Endodermal cell (in vitro differentiated cells): ENCODE measurements at regions not wholly inside any gene's neighbourhood (a gene's known extent, or its start where the extent isn't known, plus 50 kb on each side); places are given as distances from the start of the nearest gene placed in this dataset.
"Not testable (repeated sequence)": the region's sequence is repeated elsewhere in the genome, so short reads cannot be mapped to it uniquely, and the experiment has no call there.

Source experiments
- DNase-seq: peaks from one replicate; pipeline ENCODE4 v3.0.0-alpha.2; 2017
- H3K27ac ChIP-seq: 2 replicates; pipeline ENCODE4 v1.5.1; 2013; ENCODE audit warnings: mild to moderate bottlenecking, low read depth, low read length, moderate library complexity
- H3K27me3 ChIP-seq: 2 replicates; pipeline ENCODE4 v1.6.1; 2013; ENCODE audit warnings: mild to moderate bottlenecking, low read length, moderate library complexity; ENCODE audit not compliant: insufficient read depth, control insufficient read depth, poor library complexity, severe bottlenecking
- H3K36me3 ChIP-seq: 2 replicates; pipeline ENCODE4 v1.7.0; 2013; ENCODE audit warnings: mild to moderate bottlenecking, low read length, moderate library complexity; ENCODE audit not compliant: control insufficient read depth, insufficient read depth
- H3K4me1 ChIP-seq: one replicate; pipeline ENCODE4 v1.7.0; 2013; ENCODE audit warnings: low read length; ENCODE audit not compliant: control insufficient read depth, insufficient read depth
- H3K4me3 ChIP-seq: 2 replicates; pipeline ENCODE4 v1.5.1; 2013; ENCODE audit warnings: mild to moderate bottlenecking, low read length, moderate library complexity
- H3K9ac ChIP-seq: 2 replicates; pipeline ENCODE4 v1.6.1; 2013; ENCODE audit warnings: mild to moderate bottlenecking, low read length, moderate library complexity; ENCODE audit not compliant: poor library complexity, severe bottlenecking; ENCODE audit errors: extremely low read depth
- H3K9me3 ChIP-seq: 2 replicates; pipeline ENCODE4 v1.6.1; 2013; ENCODE audit warnings: mild to moderate bottlenecking, low read length, moderate library complexity; ENCODE audit not compliant: control insufficient read depth
- H3K27ac Mint-ChIP-seq: 2 replicates; pipeline ENCODE4 v1.8.0; 2020; ENCODE audit warnings: mixed read lengths
- H3K27me3 Mint-ChIP-seq: 2 replicates; pipeline ENCODE4 v1.8.0; 2021; ENCODE audit warnings: mild to moderate bottlenecking, mixed read lengths; ENCODE audit not compliant: insufficient read depth
- H3K36me3 Mint-ChIP-seq: 2 replicates; pipeline ENCODE4 v1.8.0; 2020; ENCODE audit warnings: low read depth, mixed read lengths
- H3K4me1 Mint-ChIP-seq: 2 replicates; pipeline ENCODE4 v1.8.0; 2020; ENCODE audit warnings: mixed read lengths
- H3K4me3 Mint-ChIP-seq: 2 replicates; pipeline ENCODE4 v1.8.0; 2020; ENCODE audit warnings: mild to moderate bottlenecking, moderate library complexity, mixed read lengths
- H3K9me3 Mint-ChIP-seq: 2 replicates; pipeline ENCODE4 v1.8.0; 2020; ENCODE audit warnings: mild to moderate bottlenecking, mixed read lengths
- WGBS, 2 experiments: methylation state at CpG; one replicate each; pipeline versions ENCODE4 v1.1.5 to v1.1.7; 2013; ENCODE audit warnings: missing lambda C conversion rate in 2 of 2, mixed read lengths in 1 of 2; ENCODE audit not compliant: insufficient coverage in 1 of 2, insufficient read length in 1 of 2; 5-methylcytosine and 5-hydroxymethylcytosine counted together
- TF ChIP-seq, protein P1 (sequence below): fragments of 200-600 bp; sonication (generic); conservative IDR thresholded peaks from 2 replicates; pipeline ENCODE4 v1.5.0; 2021; ENCODE audit warnings: antibody characterized with exemption, mild to moderate bottlenecking

DNA sequence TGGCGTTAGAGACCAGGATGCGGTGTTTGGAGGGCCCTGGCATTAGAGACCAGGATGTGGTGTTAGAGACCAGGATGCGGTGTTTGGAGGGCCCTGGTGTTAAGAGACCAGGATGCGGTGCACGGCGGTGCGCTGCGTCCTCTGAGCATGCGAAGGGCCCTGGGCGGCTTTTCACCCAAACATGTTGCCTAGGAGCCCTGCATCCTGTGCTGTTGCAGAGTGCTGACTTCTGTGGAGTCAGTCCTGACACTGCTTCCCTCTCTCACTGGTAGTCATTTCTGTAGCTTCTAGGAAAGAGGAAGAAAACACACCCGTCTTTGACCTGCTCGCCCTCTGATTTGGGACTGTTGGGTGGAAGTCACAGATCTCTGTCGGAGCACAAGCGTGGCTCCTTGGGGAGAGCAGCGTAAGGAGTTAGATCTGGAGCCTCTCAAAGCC lies 141.2 kb downstream of the LAT start:
- no peaks in the 10 kb centered on the region for H3K4me1 ChIP-seq
- no peaks in the 10 kb centered on the region for H3K9me3 Mint-ChIP-seq
- no peak overlapping the region for H3K27ac Mint-ChIP-seq
- H3K4me3 ChIP-seq, result no peak overlapping the region
- peaks cover 3% of the 10 kb centered on the region for H3K4me1 Mint-ChIP-seq
- no peak overlapping the region for H3K4me3 Mint-ChIP-seq
- WGBS, 2 experiments, result 89 to 91% methylated on average over 12 to 15 of the region's 15 CpGs
- TF ChIP-seq, protein P1, sequence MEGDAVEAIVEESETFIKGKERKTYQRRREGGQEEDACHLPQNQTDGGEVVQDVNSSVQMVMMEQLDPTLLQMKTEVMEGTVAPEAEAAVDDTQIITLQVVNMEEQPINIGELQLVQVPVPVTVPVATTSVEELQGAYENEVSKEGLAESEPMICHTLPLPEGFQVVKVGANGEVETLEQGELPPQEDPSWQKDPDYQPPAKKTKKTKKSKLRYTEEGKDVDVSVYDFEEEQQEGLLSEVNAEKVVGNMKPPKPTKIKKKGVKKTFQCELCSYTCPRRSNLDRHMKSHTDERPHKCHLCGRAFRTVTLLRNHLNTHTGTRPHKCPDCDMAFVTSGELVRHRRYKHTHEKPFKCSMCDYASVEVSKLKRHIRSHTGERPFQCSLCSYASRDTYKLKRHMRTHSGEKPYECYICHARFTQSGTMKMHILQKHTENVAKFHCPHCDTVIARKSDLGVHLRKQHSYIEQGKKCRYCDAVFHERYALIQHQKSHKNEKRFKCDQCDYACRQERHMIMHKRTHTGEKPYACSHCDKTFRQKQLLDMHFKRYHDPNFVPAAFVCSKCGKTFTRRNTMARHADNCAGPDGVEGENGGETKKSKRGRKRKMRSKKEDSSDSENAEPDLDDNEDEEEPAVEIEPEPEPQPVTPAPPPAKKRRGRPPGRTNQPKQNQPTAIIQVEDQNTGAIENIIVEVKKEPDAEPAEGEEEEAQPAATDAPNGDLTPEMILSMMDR, result no peak
- H3K36me3 Mint-ChIP-seq, result no peaks in the 10 kb centered on the region
- no peak overlapping the region for H3K9ac ChIP-seq
- no peaks in the 10 kb centered on the region for H3K36me3 ChIP-seq
- H3K27ac ChIP-seq, result no peak overlapping the region
- H3K27me3 ChIP-seq, result no peaks in the 10 kb centered on the region
- peaks cover 53% of the 10 kb centered on the region for H3K27me3 Mint-ChIP-seq
- DNase-seq, result no peak
- H3K9me3 ChIP-seq, result no peaks in the 10 kb centered on the region

DNA sequence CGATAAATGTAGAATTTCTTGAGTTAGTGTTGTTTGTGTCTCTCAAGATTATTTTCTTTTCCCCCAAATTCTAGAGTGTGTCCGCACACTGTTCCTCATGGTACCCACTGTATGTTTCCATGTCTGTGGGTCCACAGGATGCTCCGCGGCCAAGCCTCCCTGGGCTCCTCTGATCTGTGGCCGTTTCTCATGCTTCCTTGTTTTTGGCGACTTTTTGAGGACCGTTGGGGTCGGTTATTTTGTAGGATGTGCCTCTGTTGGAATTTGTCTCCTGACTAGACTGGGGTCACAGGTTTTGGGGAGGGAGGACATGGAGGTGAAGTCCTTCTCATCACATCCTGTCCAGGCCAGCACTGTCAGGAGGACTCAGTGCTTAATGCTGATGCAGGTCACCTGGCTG lies 140.0 kb downstream of the LAT start:
- Mint-ChIP-seq H3K27ac (no peak overlapping the region), H3K4me1 (peaks cover 10% of the 10 kb centered on the region), H3K4me3 (no peak overlapping the region), H3K36me3 (no peaks in the 10 kb centered on the region), H3K27me3 (peaks cover 53% of the 10 kb centered on the region), H3K9me3 (no peaks in the 10 kb centered on the region)
- no peak for DNase-seq
- 95 to 100% methylated on average over 4 to 7 of the region's 8 CpGs for WGBS, 2 experiments
- no peaks in the 10 kb centered on the region for H3K27me3 ChIP-seq
- no peak overlapping the region for H3K9ac ChIP-seq
- H3K9me3 ChIP-seq, result no peaks in the 10 kb centered on the region
- TF ChIP-seq, protein P1, result no peak
- no peak overlapping the region for H3K27ac ChIP-seq
- no peaks in the 10 kb centered on the region for H3K4me1 ChIP-seq
- H3K4me3 ChIP-seq, result no peak overlapping the region
- no peaks in the 10 kb centered on the region for H3K36me3 ChIP-seq

DNA sequence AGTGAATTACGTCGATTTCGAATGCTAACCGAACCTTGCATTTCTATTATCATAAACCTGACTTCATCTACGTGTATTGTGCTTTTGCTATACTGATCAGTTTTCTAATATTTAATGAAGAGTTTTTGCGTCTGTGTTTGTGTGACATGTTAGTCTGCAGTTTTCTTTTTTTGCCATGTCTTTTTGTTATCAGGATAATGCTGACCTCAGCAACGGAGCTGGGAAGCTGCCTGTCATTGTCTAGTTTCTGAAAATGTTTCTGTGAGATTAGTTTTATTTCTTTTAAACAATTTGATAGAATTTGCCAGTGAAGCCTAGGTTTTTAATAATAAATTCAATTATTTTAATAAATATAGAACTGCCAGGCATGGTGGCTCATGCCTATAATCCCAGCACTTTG lies 139.3 kb downstream of the LAT start:
- not testable (repeated sequence) for H3K27ac Mint-ChIP-seq

DNA sequence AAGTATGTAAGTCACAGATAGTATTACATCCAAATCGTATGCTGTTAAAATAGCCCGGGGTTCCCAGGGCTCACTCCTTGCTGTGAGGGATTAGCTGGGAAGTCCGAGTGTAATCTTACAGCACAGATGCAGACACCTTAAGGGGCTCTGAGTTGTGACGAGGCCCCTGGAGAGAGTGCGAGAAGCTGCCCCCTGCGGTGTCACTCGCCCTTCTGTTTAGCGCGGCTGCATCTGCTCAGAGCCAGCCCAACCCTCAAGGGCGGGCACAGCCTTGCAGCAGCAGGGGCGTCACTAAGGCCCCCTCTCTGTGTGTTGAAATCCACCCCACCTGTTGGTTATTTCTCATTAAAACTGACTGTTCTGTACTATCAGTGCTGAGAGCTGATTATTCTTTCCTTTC lies 135.8 kb downstream of the LAT start:
- H3K4me3 Mint-ChIP-seq, H3K4me1 ChIP-seq, H3K9ac ChIP-seq, H3K27ac Mint-ChIP-seq, H3K27ac ChIP-seq, H3K4me3 ChIP-seq, H3K9me3 Mint-ChIP-seq, H3K9me3 ChIP-seq, H3K36me3 ChIP-seq, H3K36me3 Mint-ChIP-seq, H3K27me3 ChIP-seq: not testable (repeated sequence)
- peak; percentile 72 for DNase-seq
- Mint-ChIP-seq H3K4me1 (peaks cover 12% of the 10 kb centered on the region), H3K27me3 (peaks cover 45% of the 10 kb centered on the region)
- WGBS, 2 experiments, result 42 to 80% methylated on average over 4 to 11 of the region's 11 CpGs

More for the DNA sequence above, 139.3 kb downstream of the LAT start:
- not testable (repeated sequence) for H3K36me3 ChIP-seq, H3K9me3 ChIP-seq, H3K9me3 Mint-ChIP-seq, H3K9ac ChIP-seq, H3K36me3 Mint-ChIP-seq, H3K4me3 Mint-ChIP-seq, H3K27me3 ChIP-seq, H3K4me1 ChIP-seq, H3K27ac ChIP-seq, H3K4me3 ChIP-seq, DNase-seq
- 50 to 88% methylated on average over 1 to 7 of the region's 7 CpGs for WGBS, 2 experiments
- Mint-ChIP-seq H3K4me1 (peaks cover 10% of the 10 kb centered on the region), H3K27me3 (peaks cover 51% of the 10 kb centered on the region)

DNA sequence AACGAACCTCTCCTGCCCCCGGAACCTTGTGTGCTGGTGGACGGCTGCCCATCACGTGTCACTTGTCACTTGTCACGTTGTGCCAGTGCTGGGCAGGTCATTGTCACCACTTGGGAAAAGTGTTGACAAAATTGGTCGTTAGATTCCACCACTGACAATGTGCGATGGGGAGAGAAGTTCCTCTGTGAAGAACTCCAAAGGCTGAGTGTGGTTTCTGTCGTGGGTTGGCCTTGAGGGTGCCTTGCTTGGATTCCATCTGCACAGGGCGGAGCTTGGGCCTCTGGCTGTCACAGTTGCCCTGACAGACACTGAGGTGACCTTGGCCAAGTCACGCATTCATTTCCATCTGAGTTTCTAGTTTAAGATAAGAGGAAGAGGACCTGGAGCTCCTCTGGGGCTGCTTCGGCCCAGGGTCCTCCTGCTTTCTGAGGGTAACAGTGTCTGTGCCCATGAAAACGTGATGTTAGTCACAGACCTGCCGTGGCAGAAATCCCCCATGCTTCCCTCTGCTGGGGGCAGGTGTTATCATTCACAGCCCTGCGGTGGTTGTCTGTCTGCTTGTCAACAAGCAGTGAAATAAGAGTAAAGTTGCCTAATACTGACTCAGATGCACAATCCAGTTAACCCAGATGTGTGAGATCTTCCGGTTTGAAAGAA lies 133.6 kb downstream of the LAT start:
- H3K36me3 Mint-ChIP-seq, H3K4me3 Mint-ChIP-seq, H3K4me1 ChIP-seq, DNase-seq, H3K4me3 ChIP-seq, H3K27me3 ChIP-seq, H3K27ac ChIP-seq, H3K9me3 ChIP-seq, H3K9me3 Mint-ChIP-seq, H3K27ac Mint-ChIP-seq, H3K9ac ChIP-seq, H3K36me3 ChIP-seq: not testable (repeated sequence)
- Mint-ChIP-seq H3K4me1 (peaks cover 27% of the 10 kb centered on the region), H3K27me3 (peaks cover 41% of the 10 kb centered on the region)
- 88 to 93% methylated on average over 9 to 14 of the region's 15 CpGs for WGBS, 2 experiments
